Common myeloid progenitor, CD34-positive (primary cell): ENCODE measurements at regions not wholly inside any gene's neighbourhood (a gene's known extent, or its start where the extent isn't known, plus 50 kb on each side); places are given as distances from the start of the nearest gene placed in this dataset.

ENCODE experiments used
- CTCF ChIA-PET: fragments of 350-600 bp; sonication (Branson Sonifier 250); formaldehyde crosslinking; loops from one replicate; lab custom pipeline; 2021; ENCODE audit warnings: antibody characterized with exemption; lab: Charles Lee
- POLR2A ChIA-PET: fragments of 350-600 bp; sonication (Branson Sonifier 250); formaldehyde crosslinking; loops from one replicate; lab custom pipeline; 2021; ENCODE audit warnings: antibody characterized with exemption; lab: Charles Lee
- DNase-seq, 3 donors: peaks; one replicate each; pipeline versions ENCODE4 v3.0.0 to v3.0.0-alpha.2; 2013
- H3K27ac ChIP-seq, 2 experiments: 1 replicate in 1 of 2; 2 replicates in 1 of 2; pipeline ENCODE4 v1.7.0; 2013; ENCODE audit warnings: inconsistent platforms in 2 of 2, low read length in 2 of 2, mild to moderate bottlenecking in 2 of 2, low read depth in 1 of 2, moderate library complexity in 1 of 2; ENCODE audit not compliant: severe bottlenecking in 2 of 2, insufficient read depth in 1 of 2, poor library complexity in 1 of 2
- H3K27me3 ChIP-seq, 5 experiments: replicated peaks in 2 of 5; 1 replicate in 3 of 5; 2 replicates in 2 of 5; pipeline versions ENCODE4 v1.6.1 to v1.7.0; 2013; ENCODE audit warnings: low read length in 4 of 5, mild to moderate bottlenecking in 2 of 5, moderate library complexity in 2 of 5, inconsistent platforms in 1 of 5; ENCODE audit not compliant: insufficient read depth in 5 of 5, control insufficient read depth in 4 of 5
- H3K36me3 ChIP-seq, 4 experiments: 1 replicate in 2 of 4; 2 replicates in 2 of 4; pipeline versions ENCODE4 v1.6.1 to v1.7.0; 2013; ENCODE audit warnings: low read length in 3 of 4, control low read depth in 1 of 4, mild to moderate bottlenecking in 1 of 4; ENCODE audit not compliant: control insufficient read depth in 4 of 4, insufficient read depth in 4 of 4
- H3K4me1 ChIP-seq, 4 experiments: 1 replicate in 3 of 4; 2 replicates in 1 of 4; pipeline versions ENCODE4 v1.6.1 to v1.7.1; 2013; ENCODE audit warnings: low read length in 3 of 4, mild to moderate bottlenecking in 3 of 4, control low read depth in 1 of 4, inconsistent platforms in 1 of 4, moderate library complexity in 1 of 4; ENCODE audit not compliant: control insufficient read depth in 4 of 4, insufficient read depth in 4 of 4; ENCODE audit errors: control extremely low read depth in 1 of 4
- H3K4me3 ChIP-seq, 7 experiments: 1 replicate in 4 of 7; 2 replicates in 3 of 7; pipeline versions ENCODE4 v1.5.1 to v1.7.0; 2013; ENCODE audit warnings: mild to moderate bottlenecking in 7 of 7, low read length in 6 of 7, moderate library complexity in 6 of 7, inconsistent platforms in 2 of 7, low read depth in 2 of 7, control low read depth in 1 of 7; ENCODE audit not compliant: insufficient read depth in 4 of 7, control insufficient read depth in 1 of 7; ENCODE audit errors: extremely low read depth in 1 of 7
- H3K9me3 ChIP-seq, 5 experiments: 1 replicate in 4 of 5; 2 replicates in 1 of 5; pipeline versions ENCODE4 v1.6.1 to v1.7.1; 2013; ENCODE audit warnings: low read length in 4 of 5, mild to moderate bottlenecking in 2 of 5, inconsistent platforms in 1 of 5, low read depth in 1 of 5, moderate library complexity in 1 of 5; ENCODE audit not compliant: control insufficient read depth in 4 of 5, insufficient read depth in 2 of 5; ENCODE audit errors: control extremely low read depth in 1 of 5
- WGBS: methylation state at CpG from one replicate; pipeline ENCODE4 v1.1.5; 2013; ENCODE audit not compliant: insufficient coverage; 5-methylcytosine and 5-hydroxymethylcytosine counted together

DNA sequence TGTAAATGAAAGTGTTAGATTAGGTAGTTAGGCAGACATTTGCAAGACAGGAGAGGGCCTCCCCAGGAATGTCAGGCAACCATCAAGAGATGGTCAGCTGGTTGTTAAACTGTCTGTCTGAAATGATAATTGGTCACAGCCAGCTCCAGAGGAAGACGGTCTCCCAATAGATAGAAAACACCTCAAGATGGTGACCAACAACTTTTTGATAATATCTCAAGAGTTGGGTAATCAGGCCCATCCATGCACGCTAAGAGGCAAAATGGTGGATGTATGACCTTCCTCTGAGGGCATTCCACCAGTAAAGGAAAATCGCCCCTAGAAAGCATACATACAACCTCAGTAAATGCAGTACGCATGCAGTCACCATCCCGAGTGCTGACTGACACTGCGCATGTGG is 118.2 kb downstream of the MAP3K21 start:
- CTCF ChIA-PET, result no interaction called here
- POLR2A ChIA-PET, result no interaction called here
- no peak overlapping the region for H3K27ac ChIP-seq

GRCh38 chr1:233446935-233447334 is 119.4 kb downstream of the MAP3K21 start:
- 67% methylated on average over 1 of the region's 6 CpGs for WGBS
- DNase-seq, result no peak
- Histone ChIP-seq H3K9me3 (peaks cover 0 to 6% (median 4%) of the 10 kb centered on the region in 5 experiments), H3K4me1 (no peaks in the 10 kb centered on the region), H3K36me3 (no peaks in the 10 kb centered on the region), H3K27ac (no peak overlapping the region), H3K4me3 (no peak overlapping the region), H3K27me3 (no peaks in the 10 kb centered on the region)
- POLR2A ChIA-PET, result no interaction called here
- CTCF ChIA-PET, result no interaction called here

More for the DNA sequence above, 118.2 kb downstream of the MAP3K21 start:
- WGBS, result 100% methylated on average over 3 of the region's 6 CpGs
- peaks cover 0 to 6% (median 4%) of the 10 kb centered on the region in 5 experiments for H3K9me3 ChIP-seq
- H3K27me3 ChIP-seq, result no peaks in the 10 kb centered on the region
- H3K4me1 ChIP-seq, result no peaks in the 10 kb centered on the region
- no peaks in the 10 kb centered on the region for H3K36me3 ChIP-seq
- no peak overlapping the region for H3K4me3 ChIP-seq
- DNase-seq, result no peak

DNA sequence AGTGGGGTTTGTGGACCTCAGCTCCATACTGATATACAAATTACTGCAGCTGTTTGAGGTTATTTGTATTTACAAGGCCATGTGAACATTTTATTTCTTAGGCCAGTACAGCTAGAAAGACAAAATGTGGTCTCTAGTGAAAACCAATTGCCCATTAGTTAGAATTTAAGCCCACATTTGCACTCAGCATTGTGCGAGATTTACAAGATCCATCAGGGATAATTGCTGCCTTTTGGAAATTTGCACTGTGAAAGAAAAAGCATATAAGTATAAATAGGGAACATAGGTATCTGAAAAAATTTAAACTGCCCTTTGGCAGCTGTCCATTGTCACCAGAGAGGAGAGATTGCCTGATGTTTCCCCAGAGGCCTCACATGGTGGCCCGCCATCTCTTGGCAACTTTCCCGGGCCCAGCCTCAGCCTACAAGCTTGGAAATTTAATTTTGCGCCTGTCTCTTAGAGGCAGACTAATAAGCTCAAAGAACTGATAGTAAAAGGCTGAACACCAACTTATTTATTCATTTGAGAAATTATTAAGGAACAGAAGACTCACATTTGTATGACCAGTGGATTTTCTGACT is 120.7 kb downstream of the MAP3K21 start:
- Histone ChIP-seq H3K4me1 (no peaks in the 10 kb centered on the region), H3K36me3 (no peaks in the 10 kb centered on the region), H3K9me3 (peaks cover 0 to 6% (median 4%) of the 10 kb centered on the region in 5 experiments), H3K27me3 (peaks cover 0 to 2% (median 0%) of the 10 kb centered on the region in 5 experiments), H3K27ac (no peak overlapping the region), H3K4me3 (no peak overlapping the region)
- POLR2A ChIA-PET, result no interaction called here
- WGBS, result 83% methylated on average over 3 of the region's 4 CpGs
- CTCF ChIA-PET, result no interaction called here
- no peak for DNase-seq

GRCh38 chr1:233452724-233453123 is 125.2 kb downstream of the MAP3K21 start:
- Histone ChIP-seq H3K27me3 (peaks cover 0 to 5% (median 2%) of the 10 kb centered on the region in 5 experiments), H3K27ac (no peak overlapping the region), H3K4me3 (no peak overlapping the region), H3K36me3 (no peaks in the 10 kb centered on the region), H3K4me1 (no peaks in the 10 kb centered on the region), H3K9me3 (no peaks in the 10 kb centered on the region)
- ChIA-PET POLR2A (no interaction called here), CTCF (interaction anchor here (1.4 kb wide), 1 partner anchor 12 kb away, joined by 3 read pairs; no protein-coding TSS in a partner anchor)
- no peak for DNase-seq
- no CpG with 5 or more reads among the region's 1 CpG for WGBS

GRCh38 chr1:233453433-233454200 is 126.1 kb downstream of the MAP3K21 start:
- Histone ChIP-seq H3K9me3 (no peaks in the 10 kb centered on the region), H3K27ac (no peak overlapping the region), H3K36me3 (no peaks in the 10 kb centered on the region), H3K4me3 (no peak overlapping the region), H3K4me1 (no peaks in the 10 kb centered on the region), H3K27me3 (peaks cover 0 to 5% (median 2%) of the 10 kb centered on the region in 5 experiments)
- WGBS, result 87% methylated on average over 2 of the region's 2 CpGs
- ChIA-PET CTCF (no interaction called here), POLR2A (no interaction called here)
- no peak for DNase-seq

DNA sequence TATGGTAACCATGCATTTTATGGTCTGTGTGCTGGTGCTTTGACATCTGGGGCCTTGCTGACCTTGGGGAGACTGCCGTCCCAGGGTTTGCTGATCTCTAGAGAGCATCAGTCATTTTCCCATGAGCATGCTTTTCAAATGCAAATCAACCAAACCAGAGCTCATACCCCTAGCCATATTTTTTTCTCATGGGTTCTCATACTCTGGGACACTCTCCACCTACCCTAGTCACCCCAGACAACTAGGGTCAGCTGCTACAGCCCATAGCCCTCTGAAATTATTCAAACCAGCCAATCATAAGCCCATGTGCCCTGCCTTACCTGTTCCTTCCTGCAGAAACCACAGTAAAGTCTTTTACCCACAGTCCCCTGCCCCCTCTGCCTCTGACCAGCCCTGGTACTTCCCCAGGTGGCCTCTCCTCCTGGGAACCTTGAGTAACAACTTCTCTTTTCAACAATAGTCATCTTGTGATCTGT is 132.0 kb downstream of the MAP3K21 start:
- Histone ChIP-seq H3K4me1 (no peaks in the 10 kb centered on the region), H3K4me3 (no peak overlapping the region), H3K27me3 (peaks cover 0 to 4% (median 0%) of the 10 kb centered on the region in 5 experiments), H3K36me3 (no peaks in the 10 kb centered on the region), H3K9me3 (peaks cover 0 to 3% (median 0%) of the 10 kb centered on the region in 5 experiments), H3K27ac (no peak overlapping the region)
- ChIA-PET CTCF (interaction anchor here (1.2 kb wide), 1 partner anchor 19 kb away, joined by 5 read pairs; no protein-coding TSS in a partner anchor), POLR2A (no interaction called here)
- 100% methylated on average over 1 of the region's 1 CpG for WGBS
- no peak for DNase-seq

GRCh38 chr1:233459968-233460367 is 132.4 kb downstream of the MAP3K21 start:
- no peaks in the 10 kb centered on the region for H3K4me1 ChIP-seq
- H3K27ac ChIP-seq, result no peak overlapping the region
- no peaks in the 10 kb centered on the region for H3K36me3 ChIP-seq
- H3K4me3 ChIP-seq, result no peak overlapping the region
- POLR2A ChIA-PET, result no interaction called here
- peaks cover 0 to 4% (median 0%) of the 10 kb centered on the region in 5 experiments for H3K27me3 ChIP-seq
- H3K9me3 ChIP-seq, result peaks cover 0 to 3% (median 0%) of the 10 kb centered on the region in 5 experiments
- DNase-seq, result no peak
- WGBS, result 88% methylated on average over 5 of the region's 5 CpGs
- CTCF ChIA-PET, result no interaction called here
